HL-60 (cell line): ENCODE measurements at regions not wholly inside any gene's neighbourhood (a gene's known extent, or its start where the extent isn't known, plus 50 kb on each side); places are given as distances from the start of the nearest gene placed in this dataset.

Experiments
- DNase-seq, 2 experiments: peaks; one replicate each; pipeline ENCODE4 v3.0.0-alpha.2; 2010 to 2020; ENCODE audit warnings: low read depth in 1 of 2, low spot score in 1 of 2
- H3K27ac ChIP-seq: fragments of 250-450 bp; sonication (Bioruptor Pico); replicated peaks from 2 replicates; pipeline ENCODE4 v1.5.1; 2020; ENCODE audit warnings: mild to moderate bottlenecking, moderate library complexity
- H3K27me3 ChIP-seq: fragments of 250-450 bp; sonication (Bioruptor Pico); 2 replicates; pipeline ENCODE4 v1.5.1; 2021; ENCODE audit warnings: mild to moderate bottlenecking, moderate library complexity; ENCODE audit not compliant: insufficient read depth, poor library complexity, severe bottlenecking
- H3K4me3 ChIP-seq: replicated peaks from 2 replicates; pipeline ENCODE4 v1.5.1; 2011; ENCODE audit warnings: mild to moderate bottlenecking, control low read depth, low read length; ENCODE audit not compliant: insufficient read depth
- CTCF ChIP-seq: IDR thresholded peaks from one replicate; pipeline ENCODE4 v1.5.1; 2011; ENCODE audit warnings: low read length, control low read depth, inconsistent platforms; ENCODE audit not compliant: insufficient read depth
- GABPA ChIP-seq: IDR thresholded peaks from 2 replicates; pipeline ENCODE4 v1.6.1; 2012; ENCODE audit warnings: low read depth
- POLR2AphosphoS5 ChIP-seq: IDR thresholded peaks from 2 replicates; pipeline ENCODE4 v1.6.1; 2012; ENCODE audit warnings: low read depth
- SPI1 ChIP-seq: IDR thresholded peaks from 2 replicates; pipeline ENCODE4 v1.6.1; 2012; ENCODE audit warnings: low read depth, mild to moderate bottlenecking, borderline replicate concordance
- TF ChIP-seq, protein P1 (sequence below): IDR thresholded peaks from 2 replicates; pipeline ENCODE4 v1.6.1; 2012; ENCODE audit warnings: low read depth; ENCODE audit not compliant: insufficient replicate concordance

- Histone ChIP-seq H3K4me3 (no peak overlapping the region), H3K27me3 (no peaks in the 10 kb centered on the region), H3K27ac (no peak overlapping the region)
- no peak for TF ChIP-seq GABPA
- no peak for TF ChIP-seq SPI1
- TF ChIP-seq CTCF: no peak
- TF ChIP-seq, protein P1, sequence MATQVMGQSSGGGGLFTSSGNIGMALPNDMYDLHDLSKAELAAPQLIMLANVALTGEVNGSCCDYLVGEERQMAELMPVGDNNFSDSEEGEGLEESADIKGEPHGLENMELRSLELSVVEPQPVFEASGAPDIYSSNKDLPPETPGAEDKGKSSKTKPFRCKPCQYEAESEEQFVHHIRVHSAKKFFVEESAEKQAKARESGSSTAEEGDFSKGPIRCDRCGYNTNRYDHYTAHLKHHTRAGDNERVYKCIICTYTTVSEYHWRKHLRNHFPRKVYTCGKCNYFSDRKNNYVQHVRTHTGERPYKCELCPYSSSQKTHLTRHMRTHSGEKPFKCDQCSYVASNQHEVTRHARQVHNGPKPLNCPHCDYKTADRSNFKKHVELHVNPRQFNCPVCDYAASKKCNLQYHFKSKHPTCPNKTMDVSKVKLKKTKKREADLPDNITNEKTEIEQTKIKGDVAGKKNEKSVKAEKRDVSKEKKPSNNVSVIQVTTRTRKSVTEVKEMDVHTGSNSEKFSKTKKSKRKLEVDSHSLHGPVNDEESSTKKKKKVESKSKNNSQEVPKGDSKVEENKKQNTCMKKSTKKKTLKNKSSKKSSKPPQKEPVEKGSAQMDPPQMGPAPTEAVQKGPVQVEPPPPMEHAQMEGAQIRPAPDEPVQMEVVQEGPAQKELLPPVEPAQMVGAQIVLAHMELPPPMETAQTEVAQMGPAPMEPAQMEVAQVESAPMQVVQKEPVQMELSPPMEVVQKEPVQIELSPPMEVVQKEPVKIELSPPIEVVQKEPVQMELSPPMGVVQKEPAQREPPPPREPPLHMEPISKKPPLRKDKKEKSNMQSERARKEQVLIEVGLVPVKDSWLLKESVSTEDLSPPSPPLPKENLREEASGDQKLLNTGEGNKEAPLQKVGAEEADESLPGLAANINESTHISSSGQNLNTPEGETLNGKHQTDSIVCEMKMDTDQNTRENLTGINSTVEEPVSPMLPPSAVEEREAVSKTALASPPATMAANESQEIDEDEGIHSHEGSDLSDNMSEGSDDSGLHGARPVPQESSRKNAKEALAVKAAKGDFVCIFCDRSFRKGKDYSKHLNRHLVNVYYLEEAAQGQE: no peak
- TF ChIP-seq POLR2AphosphoS5: no peak
- no peak for DNase-seq
These were observed 360.2 kb downstream of the ADGRL2 start for GRCh38 chr1:82160903-82161302.

GRCh38 chr1:82160036-82160435 lies 359.3 kb downstream of the ADGRL2 start:
- no peaks in the 10 kb centered on the region for H3K27me3 ChIP-seq
- H3K27ac ChIP-seq: no peak overlapping the region
- no peak overlapping the region for H3K4me3 ChIP-seq
- DNase-seq: no peak
- TF ChIP-seq, protein P1: no peak
- no peak for TF ChIP-seq GABPA
- TF ChIP-seq POLR2AphosphoS5: no peak
- no peak for TF ChIP-seq SPI1
- TF ChIP-seq CTCF: no peak

GRCh38 chr1:82158981-82159380 lies 358.2 kb downstream of the ADGRL2 start:
- no peak for DNase-seq
- no peak overlapping the region for H3K27ac ChIP-seq
- H3K4me3 ChIP-seq: no peak overlapping the region
- no peak for TF ChIP-seq POLR2AphosphoS5
- TF ChIP-seq CTCF: no peak
- TF ChIP-seq GABPA: no peak
- no peak for TF ChIP-seq SPI1
- TF ChIP-seq, protein P1: no peak
- no peaks in the 10 kb centered on the region for H3K27me3 ChIP-seq
